ENCODE measurements at regions not wholly inside any gene's neighbourhood (a gene's known extent, or its start where the extent isn't known, plus 50 kb on each side); places are given as distances from the start of the nearest gene placed in this dataset.
A peak's percentile ranks its signal among the peaks of the same experiment; 100 is the strongest.

GRCh38 chr19:5392486-5392885 is 51.9 kb upstream of the PTPRS start:
- DNase-seq (ENCODE audit: low read depth): no peak

- no peak for DNase-seq (ENCODE audit: low read depth)
Measured at GRCh38 chr19:5393088-5393487, 52.5 kb upstream of the PTPRS start.

GRCh38 chr19:5394551-5395505 is 54.2 kb upstream of the PTPRS start:
- no peak for DNase-seq (ENCODE audit: low read depth)

- DNase-seq (ENCODE audit: low read depth): no peak
Measured at GRCh38 chr19:5395556-5395955, 54.9 kb upstream of the PTPRS start.

GRCh38 chr19:5396096-5396939 is 55.7 kb upstream of the PTPRS start:
- no peak for DNase-seq (ENCODE audit: low read depth)

- no peak for DNase-seq (ENCODE audit: low read depth)
Measured at GRCh38 chr19:5396963-5397362, 56.4 kb upstream of the PTPRS start.

- DNase-seq (ENCODE audit: low read depth): no peak
Measured at GRCh38 chr19:5397804-5398692, 57.2 kb upstream of the ZNRF4 start.

- DNase-seq (ENCODE audit: low read depth): no peak
Measured at GRCh38 chr19:5398693-5399057, 56.5 kb upstream of the ZNRF4 start.

GRCh38 chr19:5403968-5404640 is 51.1 kb upstream of the ZNRF4 start:
- peak; percentile 38 for DNase-seq (ENCODE audit: low read depth)
